Neural cell (in vitro differentiated cells): ENCODE measurements at regions not wholly inside any gene's neighbourhood (a gene's known extent, or its start where the extent isn't known, plus 50 kb on each side); places are given as distances from the start of the nearest gene placed in this dataset.

Experiments used
- EP300 ChIP-seq: fragments of 450-650 bp; conservative IDR thresholded peaks from 2 replicates; pipeline ENCODE4 v1.6.1; 2014; ENCODE audit warnings: antibody characterized with exemption, mild to moderate bottlenecking, moderate library complexity; ENCODE audit not compliant: poor library complexity, severe bottlenecking
- EZH2 ChIP-seq: fragments of 200-600, 300-800 bp; shearing (Covaris generic), sonication (generic); IDR thresholded peaks from 2 replicates; pipeline ENCODE4 v1.6.1; 2014; ENCODE audit warnings: antibody characterized with exemption, low read length, borderline replicate concordance, mild to moderate bottlenecking; ENCODE audit not compliant: insufficient read depth, poor library complexity, severe bottlenecking
- POLR2AphosphoS5 ChIP-seq: IDR thresholded peaks from 2 replicates; pipeline ENCODE4 v1.6.1; 2012
- RAD21 ChIP-seq: fragments of 450-650 bp; conservative IDR thresholded peaks from 2 replicates; pipeline ENCODE4 v1.6.1; 2014; ENCODE audit warnings: antibody characterized with exemption, mild to moderate bottlenecking, moderate library complexity
- SMC3 ChIP-seq: fragments of 450-650 bp; conservative IDR thresholded peaks from 2 replicates; pipeline ENCODE4 v1.6.1; 2014; ENCODE audit warnings: antibody characterized with exemption, mild to moderate bottlenecking, moderate library complexity; ENCODE audit not compliant: poor library complexity
- TAF1 ChIP-seq: IDR thresholded peaks from 2 replicates; pipeline ENCODE4 v1.6.1; 2012; ENCODE audit warnings: low read depth
- TF ChIP-seq, protein P1 (sequence below): fragments of 450-650 bp; IDR thresholded peaks from 2 replicates; pipeline ENCODE4 v1.5.1; 2014; ENCODE audit warnings: antibody characterized with exemption, mild to moderate bottlenecking, moderate library complexity; ENCODE audit not compliant: poor library complexity, severe bottlenecking

DNA sequence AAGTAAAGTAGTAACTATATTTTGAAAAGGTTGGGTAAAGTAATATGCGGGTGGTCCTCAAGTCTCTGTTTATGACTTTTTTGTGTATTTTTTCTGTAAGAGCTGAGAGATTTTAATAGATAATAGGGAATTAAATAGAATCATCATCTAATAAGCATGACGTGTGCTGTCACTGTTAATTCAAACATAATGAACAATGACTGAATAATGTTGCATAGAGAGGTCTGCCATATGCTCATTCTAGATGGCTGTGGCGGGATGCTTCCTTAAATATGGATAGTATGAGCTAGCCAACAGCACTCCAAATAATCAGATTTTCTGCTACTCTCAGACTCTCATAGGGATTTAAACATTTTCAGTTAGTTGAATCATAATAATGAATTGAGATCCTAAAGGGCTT lies 302.8 kb upstream of the RBMS3 start:
- TF ChIP-seq, protein P1, sequence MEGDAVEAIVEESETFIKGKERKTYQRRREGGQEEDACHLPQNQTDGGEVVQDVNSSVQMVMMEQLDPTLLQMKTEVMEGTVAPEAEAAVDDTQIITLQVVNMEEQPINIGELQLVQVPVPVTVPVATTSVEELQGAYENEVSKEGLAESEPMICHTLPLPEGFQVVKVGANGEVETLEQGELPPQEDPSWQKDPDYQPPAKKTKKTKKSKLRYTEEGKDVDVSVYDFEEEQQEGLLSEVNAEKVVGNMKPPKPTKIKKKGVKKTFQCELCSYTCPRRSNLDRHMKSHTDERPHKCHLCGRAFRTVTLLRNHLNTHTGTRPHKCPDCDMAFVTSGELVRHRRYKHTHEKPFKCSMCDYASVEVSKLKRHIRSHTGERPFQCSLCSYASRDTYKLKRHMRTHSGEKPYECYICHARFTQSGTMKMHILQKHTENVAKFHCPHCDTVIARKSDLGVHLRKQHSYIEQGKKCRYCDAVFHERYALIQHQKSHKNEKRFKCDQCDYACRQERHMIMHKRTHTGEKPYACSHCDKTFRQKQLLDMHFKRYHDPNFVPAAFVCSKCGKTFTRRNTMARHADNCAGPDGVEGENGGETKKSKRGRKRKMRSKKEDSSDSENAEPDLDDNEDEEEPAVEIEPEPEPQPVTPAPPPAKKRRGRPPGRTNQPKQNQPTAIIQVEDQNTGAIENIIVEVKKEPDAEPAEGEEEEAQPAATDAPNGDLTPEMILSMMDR: no peak
- TF ChIP-seq EP300 (no peak), EZH2 (no peak), TAF1 (no peak), POLR2AphosphoS5 (no peak), RAD21 (no peak), SMC3 (no peak)
